ENCODE measurements at regions not wholly inside any gene's neighbourhood (a gene's known extent, or its start where the extent isn't known, plus 50 kb on each side); places are given as distances from the start of the nearest gene placed in this dataset.

DNA sequence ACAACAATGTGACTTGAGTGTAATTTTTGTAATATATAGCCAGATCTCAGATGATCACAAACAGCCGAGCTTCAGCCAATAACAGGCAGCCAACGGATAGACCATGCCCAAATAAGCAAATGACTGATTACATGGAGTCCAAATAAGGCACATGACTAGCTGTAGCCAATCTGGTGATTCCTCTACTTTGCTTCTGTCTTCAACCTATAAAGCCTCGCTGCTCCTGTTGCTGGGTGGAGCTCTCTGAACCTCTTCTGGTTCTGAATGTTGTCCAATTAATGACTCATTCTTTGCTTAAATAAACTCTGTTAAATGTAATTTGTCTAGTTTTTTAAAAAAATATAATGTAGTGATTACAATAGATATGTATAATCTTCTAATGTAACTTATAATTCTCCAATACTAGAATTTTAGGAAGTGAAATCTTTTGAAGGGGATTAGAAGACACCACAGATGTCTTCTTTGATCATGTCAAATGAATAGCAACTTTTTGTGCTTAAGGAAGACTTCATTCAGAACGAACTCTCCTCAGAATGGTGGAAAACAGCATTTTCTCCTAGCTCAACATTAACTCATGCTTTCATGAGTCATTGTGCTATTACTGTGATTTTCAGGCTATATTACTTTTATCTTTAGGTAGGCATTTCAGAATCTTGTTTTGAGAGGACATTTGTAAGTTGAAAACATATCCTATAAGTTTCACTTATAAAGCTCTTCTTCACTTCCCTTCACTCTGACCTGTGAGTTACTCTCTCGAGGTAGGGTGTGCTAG is 857.8 kb upstream of the B3GALT2 start:
- no peak overlapping the region for H3K9ac ChIP-seq (ENCODE audit: low read length in 3 of 3)
- H3K27ac ChIP-seq (ENCODE audit: low read depth in 2 of 2, low read length in 2 of 2) = no peak overlapping the region
- H3K27me3 ChIP-seq (ENCODE audit: control insufficient read depth, insufficient read depth, low read length) = no peaks in the 10 kb centered on the region
- no peaks in the 10 kb centered on the region for H3K4me1 ChIP-seq (ENCODE audit: control insufficient read depth in 2 of 3, insufficient read depth in 2 of 3, low read depth in 1 of 3, low read length in 3 of 3)
- intact Hi-C loops (cut with DNase I) = no loop called here
- TF ChIP-seq, protein P1, sequence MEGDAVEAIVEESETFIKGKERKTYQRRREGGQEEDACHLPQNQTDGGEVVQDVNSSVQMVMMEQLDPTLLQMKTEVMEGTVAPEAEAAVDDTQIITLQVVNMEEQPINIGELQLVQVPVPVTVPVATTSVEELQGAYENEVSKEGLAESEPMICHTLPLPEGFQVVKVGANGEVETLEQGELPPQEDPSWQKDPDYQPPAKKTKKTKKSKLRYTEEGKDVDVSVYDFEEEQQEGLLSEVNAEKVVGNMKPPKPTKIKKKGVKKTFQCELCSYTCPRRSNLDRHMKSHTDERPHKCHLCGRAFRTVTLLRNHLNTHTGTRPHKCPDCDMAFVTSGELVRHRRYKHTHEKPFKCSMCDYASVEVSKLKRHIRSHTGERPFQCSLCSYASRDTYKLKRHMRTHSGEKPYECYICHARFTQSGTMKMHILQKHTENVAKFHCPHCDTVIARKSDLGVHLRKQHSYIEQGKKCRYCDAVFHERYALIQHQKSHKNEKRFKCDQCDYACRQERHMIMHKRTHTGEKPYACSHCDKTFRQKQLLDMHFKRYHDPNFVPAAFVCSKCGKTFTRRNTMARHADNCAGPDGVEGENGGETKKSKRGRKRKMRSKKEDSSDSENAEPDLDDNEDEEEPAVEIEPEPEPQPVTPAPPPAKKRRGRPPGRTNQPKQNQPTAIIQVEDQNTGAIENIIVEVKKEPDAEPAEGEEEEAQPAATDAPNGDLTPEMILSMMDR (IDR thresholded peaks at IDR 0.05; ENCODE audit: borderline replicate concordance, extremely low read depth, insufficient read depth) = no peak
- no peak overlapping the region for H3K4me3 ChIP-seq (ENCODE audit: low read length in 3 of 3)
- no peaks in the 10 kb centered on the region for H3K9me3 ChIP-seq (ENCODE audit: control insufficient read depth in 2 of 3, insufficient read depth in 1 of 3, low read length in 3 of 3)
- DNase-seq = no peak
- no peaks in the 10 kb centered on the region for H3K36me3 ChIP-seq (ENCODE audit: control insufficient read depth in 2 of 3, insufficient read depth in 3 of 3, low read length in 3 of 3)
- no peak for FAIRE-seq

DNA sequence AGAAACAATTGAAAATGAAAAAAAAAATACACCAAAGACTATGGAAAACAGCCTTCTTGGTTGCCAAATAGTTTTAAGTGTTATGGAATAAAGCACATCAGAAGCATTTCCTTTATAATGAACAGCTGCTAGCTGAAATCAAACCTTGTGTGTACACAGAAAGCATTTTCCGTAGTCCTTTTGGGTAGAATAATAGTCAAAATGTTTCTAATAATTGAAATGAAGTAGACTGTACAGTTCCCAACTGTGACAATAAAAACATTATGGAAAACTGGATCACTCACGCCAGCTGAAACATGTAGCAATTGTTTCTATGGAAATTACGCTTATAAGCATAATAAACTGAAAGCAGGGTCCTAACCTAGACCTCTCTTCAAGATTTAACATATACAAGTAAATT is 856.3 kb upstream of the B3GALT2 start:
- Histone ChIP-seq H3K9ac (ENCODE audit: low read length in 3 of 3) (no peak overlapping the region), H3K27ac (ENCODE audit: low read depth in 2 of 2, low read length in 2 of 2) (no peak overlapping the region), H3K27me3 (ENCODE audit: control insufficient read depth, insufficient read depth, low read length) (no peaks in the 10 kb centered on the region), H3K36me3 (ENCODE audit: control insufficient read depth in 2 of 3, insufficient read depth in 3 of 3, low read length in 3 of 3) (no peaks in the 10 kb centered on the region), H3K4me3 (ENCODE audit: low read length in 3 of 3) (no peak overlapping the region), H3K9me3 (ENCODE audit: control insufficient read depth in 2 of 3, insufficient read depth in 1 of 3, low read length in 3 of 3) (no peaks in the 10 kb centered on the region), H3K4me1 (ENCODE audit: control insufficient read depth in 2 of 3, insufficient read depth in 2 of 3, low read depth in 1 of 3, low read length in 3 of 3) (no peaks in the 10 kb centered on the region)
- FAIRE-seq (no peak), DNase-seq (peak in 2 of 5 donors; percentile 18 to 60)
- TF ChIP-seq, protein P1 (IDR thresholded peaks at IDR 0.05; ENCODE audit: borderline replicate concordance, extremely low read depth, insufficient read depth) = no peak
- intact Hi-C loops (cut with DNase I) = no loop called here

DNA sequence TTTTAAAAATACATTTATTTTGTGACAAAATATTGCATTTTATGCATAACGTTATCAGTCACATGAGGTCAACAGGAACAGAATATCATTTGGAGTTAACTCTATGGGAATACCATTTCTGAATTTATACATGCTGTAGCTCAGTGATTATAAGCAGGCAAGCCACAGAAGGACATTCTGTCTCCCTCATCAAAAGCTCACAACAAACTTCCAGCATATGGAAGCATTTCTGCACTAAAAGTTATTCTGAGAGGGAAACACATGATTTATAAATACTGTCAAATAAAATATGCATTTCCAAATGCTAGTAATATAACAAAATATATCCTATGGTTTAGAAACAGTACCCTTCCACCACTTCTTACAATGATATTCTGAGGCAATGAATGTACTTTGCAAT is 854.1 kb upstream of the B3GALT2 start:
- intact Hi-C loops (cut with DNase I) = no loop called here
- no peak for FAIRE-seq

More for the DNA sequence above, 854.1 kb upstream of the B3GALT2 start:
- Histone ChIP-seq H3K9ac (ENCODE audit: low read length in 3 of 3) (no peak overlapping the region), H3K4me1 (ENCODE audit: control insufficient read depth in 2 of 3, insufficient read depth in 2 of 3, low read depth in 1 of 3, low read length in 3 of 3) (no peaks in the 10 kb centered on the region), H3K27me3 (ENCODE audit: control insufficient read depth, insufficient read depth, low read length) (no peaks in the 10 kb centered on the region), H3K9me3 (ENCODE audit: control insufficient read depth in 2 of 3, insufficient read depth in 1 of 3, low read length in 3 of 3) (no peaks in the 10 kb centered on the region), H3K4me3 (ENCODE audit: low read length in 3 of 3) (no peak overlapping the region), H3K36me3 (ENCODE audit: control insufficient read depth in 2 of 3, insufficient read depth in 3 of 3, low read length in 3 of 3) (no peaks in the 10 kb centered on the region), H3K27ac (ENCODE audit: low read depth in 2 of 2, low read length in 2 of 2) (no peak overlapping the region)
- peak in 1 of 5 donors; percentile 24 for DNase-seq
- TF ChIP-seq, protein P1 (IDR thresholded peaks at IDR 0.05; ENCODE audit: borderline replicate concordance, extremely low read depth, insufficient read depth) = no peak

Data from kidney (tissue), 13 donors.